HG03565 (cell line): ENCODE measurements at regions not wholly inside any gene's neighbourhood (a gene's known extent, or its start where the extent isn't known, plus 50 kb on each side); places are given as distances from the start of the nearest gene placed in this dataset.

Source experiments
- ATAC-seq: cut with Tn5 transposase; IDR thresholded peaks from one replicate; pipeline ENCODE4 v1.9.1; 2021; ENCODE audit warnings: mild to moderate bottlenecking, moderate library complexity; ENCODE audit not compliant: unreplicated experiment

DNA sequence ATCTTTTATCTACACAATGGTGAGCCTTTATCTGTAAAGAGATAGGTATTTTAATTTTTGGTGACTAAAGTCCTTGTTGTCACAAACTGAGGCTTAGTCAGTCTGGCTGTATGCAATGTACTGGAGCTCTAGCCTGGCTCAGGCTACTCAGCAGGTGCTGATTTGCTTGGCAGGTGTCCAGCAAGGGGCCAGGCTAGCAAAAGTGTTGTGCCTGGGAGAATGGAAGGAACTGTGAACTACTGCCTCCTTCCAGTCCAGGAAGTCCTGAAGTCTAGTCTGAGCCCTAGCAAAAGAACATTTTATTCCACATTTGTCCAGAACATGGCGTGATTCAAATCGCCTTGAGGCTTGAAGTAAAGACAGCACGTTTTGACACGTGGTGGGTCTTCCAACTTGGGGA, 260.5 kb downstream of the CCDC85A start:
- ATAC-seq, result no peak

DNA sequence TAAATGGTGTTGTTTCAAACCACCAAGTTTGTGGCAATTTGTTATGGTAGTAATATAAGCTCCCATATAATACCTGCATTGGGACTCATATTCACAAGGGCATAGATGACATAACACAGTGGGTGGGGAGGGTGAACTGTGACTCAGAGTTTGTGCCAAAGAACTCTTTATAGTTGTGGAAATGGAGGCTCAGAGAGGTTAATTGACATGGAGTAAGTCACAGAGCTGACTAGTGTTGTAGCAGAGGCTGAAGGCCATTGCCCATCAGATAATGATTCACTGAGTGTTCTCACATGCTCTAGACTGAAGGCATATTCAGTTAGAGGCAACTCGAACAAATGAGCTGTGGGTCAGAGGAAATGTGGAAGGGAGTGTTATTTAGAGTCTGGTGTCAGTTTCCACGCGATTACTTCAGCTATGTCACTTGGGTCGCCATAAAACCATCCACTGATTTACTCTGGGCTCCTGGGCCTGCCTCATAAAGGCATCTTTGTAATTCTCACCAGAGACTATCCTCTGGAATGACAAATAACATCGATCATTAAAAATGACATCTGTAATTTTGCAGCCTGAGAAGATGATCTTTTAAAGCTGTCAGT, 264.7 kb downstream of the CCDC85A start:
- ATAC-seq, result no peak

GRCh38 chr2:56449002-56449431, 265.2 kb downstream of the CCDC85A start:
- ATAC-seq, result no peak

GRCh38 chr2:56449449-56449860, 265.7 kb downstream of the CCDC85A start:
- no peak for ATAC-seq

GRCh38 chr2:56450047-56450446, 266.3 kb downstream of the CCDC85A start:
- ATAC-seq, result no peak

- ATAC-seq, result no peak
These were observed 267.0 kb downstream of the CCDC85A start for GRCh38 chr2:56450772-56451171.

DNA sequence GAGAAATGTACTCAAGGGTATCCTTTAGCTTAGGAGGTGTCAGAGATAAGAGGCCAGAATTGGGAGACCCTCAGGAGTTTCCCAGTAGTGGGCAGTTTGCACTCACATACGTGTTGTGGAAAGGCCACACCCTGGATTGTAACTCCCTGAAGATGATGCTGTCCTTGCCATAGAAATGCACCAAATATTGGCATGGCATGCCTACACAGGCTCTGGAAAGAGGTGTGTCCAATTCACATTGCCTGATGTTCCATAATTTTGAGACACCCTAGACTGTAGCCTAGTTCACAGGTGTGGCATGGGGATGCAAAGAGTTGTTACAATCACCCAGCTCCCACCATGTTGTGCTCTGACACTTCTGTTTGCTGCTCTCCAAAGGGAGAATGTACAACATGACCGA, 271.9 kb downstream of the CCDC85A start:
- ATAC-seq, result no peak

GRCh38 chr2:56456791-56457190, 273.0 kb downstream of the CCDC85A start:
- no peak for ATAC-seq

DNA sequence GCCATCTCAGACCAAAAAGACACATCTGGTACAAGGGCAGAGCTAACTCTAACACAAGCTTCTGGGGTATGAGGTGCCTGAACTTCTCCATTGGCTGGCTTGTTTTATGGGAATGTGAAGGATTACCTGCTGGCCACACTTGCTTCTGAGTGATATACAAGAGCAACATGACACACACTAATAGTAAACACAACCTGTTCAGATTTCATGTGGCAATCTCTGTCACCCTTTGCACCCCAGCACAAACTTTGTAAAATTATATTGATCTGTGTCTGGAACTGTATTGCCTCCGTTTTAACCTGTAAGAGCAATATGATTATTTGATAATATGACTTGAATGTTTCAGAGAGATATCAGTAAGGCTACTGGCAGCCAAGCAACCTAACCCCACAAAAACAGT, 276.7 kb downstream of the CCDC85A start:
- ATAC-seq, result no peak

DNA sequence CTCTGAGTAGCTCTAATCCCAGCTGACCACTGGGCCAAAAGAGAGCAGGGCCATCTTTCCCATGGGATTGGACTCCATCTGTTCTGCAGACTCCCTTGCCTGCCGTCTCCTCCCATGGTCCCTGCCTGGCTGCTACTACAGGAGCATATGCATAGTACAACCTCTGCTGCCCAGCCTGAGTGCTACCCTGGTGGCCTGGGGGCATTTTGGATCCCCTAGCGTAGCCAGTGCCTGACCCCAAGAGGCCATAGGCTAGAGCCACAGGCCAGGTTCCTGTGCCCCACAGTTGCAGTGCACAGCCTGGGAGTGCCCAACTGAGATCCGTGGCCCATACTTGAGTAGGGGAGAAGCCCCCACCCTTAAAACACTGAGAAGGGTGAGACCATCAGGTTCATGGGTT, 280.3 kb downstream of the CCDC85A start:
- no peak for ATAC-seq

DNA sequence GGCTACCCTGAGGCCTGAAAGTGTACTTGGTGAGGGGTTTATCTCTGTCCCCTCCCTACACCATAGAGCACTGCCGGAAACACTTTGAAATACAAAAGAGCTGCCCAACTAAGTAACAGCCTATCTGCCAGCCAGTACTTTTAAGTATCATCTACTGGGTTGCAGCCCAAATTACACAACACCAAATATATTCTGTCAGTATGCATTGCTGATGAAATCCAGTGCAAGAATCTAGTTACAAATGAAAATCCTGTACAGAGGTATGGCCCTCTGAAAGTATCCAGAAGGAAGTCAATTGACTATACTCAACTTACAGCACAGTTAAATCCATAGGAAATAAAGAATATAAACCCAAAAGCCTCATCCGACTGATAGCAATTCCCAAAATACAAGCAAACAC, 280.8 kb downstream of the CCDC85A start:
- ATAC-seq, result no peak

- ATAC-seq, result no peak
These were observed 281.7 kb downstream of the CCDC85A start for GRCh38 chr2:56465491-56465890.

DNA sequence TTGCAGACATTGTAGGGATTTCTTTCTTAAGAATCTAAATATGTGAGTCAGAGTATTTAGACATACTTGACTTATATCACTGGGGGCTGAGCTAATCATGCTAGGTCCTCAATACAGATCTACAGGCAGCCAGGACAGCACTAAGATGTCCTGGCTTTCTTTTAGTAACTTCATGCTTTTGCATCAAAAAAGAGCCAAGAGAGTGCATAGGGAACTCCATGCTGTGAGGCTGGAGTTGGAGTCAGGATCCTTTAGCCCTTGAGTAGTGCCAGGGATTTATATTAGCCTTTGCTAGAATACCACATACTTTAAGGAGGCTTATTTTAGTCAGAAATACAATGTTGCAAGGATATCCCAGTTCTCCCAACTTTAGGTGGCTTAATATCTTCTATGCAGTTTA, 289.7 kb downstream of the CCDC85A start:
- ATAC-seq, result no peak

- no peak for ATAC-seq
These were observed 290.8 kb downstream of the CCDC85A start for GRCh38 chr2:56474412-56475158.

DNA sequence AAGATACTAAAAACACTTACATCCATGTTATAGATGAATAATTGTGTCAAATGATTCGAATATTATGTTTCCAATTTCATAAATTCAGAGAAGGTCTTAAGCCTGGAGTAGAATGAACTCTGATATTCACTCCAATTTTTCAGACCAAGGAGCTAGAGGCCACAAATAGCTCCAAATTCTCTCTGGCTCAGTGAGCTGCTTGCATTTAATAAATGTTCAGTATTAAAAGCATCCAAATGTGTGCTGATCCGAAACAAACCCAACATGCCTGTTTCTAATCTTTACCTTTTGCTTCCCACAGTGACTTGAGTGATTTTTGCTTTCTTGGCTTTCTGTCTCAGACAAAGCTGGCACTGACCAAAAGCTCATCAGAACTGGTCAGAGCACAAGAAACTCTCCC, 291.4 kb downstream of the CCDC85A start:
- no peak for ATAC-seq

- no peak for ATAC-seq
These were observed 292.8 kb downstream of the CCDC85A start for GRCh38 chr2:56476509-56477071.

DNA sequence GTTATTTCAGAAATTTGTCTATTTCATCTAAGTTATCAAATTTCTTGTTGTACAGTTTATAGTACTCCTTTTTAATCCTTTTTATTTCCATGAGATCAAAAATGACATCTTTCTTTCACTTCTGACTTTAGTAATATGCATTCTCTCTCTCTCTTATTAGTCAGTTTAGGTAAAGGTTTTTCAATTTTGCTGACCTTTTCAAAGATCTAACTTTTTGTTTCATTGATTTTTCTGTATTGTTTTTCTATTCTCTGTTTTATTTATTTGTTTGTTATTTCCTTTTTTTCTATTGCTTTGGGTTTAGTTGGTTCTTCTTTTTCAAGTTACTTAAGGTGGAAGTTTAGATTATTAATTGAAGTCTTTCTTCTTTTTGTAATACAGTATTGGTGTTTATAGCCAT, 294.2 kb downstream of the CCDC85A start:
- no peak for ATAC-seq

GRCh38 chr2:56483081-56483480, 299.3 kb downstream of the CCDC85A start:
- ATAC-seq, result no peak

DNA sequence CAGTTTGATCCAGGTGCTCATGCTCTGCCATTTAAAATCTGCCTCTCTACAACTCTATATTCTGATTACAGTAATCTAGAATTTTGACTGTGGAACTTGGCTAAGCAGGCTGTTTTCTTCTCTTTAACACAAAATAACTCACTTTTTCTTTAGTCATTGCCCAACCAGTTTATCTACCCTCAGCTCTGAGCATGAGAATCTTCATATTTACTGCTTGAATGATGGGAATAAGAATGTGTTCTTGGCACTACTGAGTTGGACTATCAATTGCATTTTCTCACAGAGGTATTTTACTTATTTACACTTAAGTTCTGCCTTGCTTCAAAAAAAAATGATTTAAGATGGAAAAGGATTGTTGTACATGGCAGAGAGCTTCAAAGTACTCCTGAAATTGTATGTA, 301.1 kb downstream of the CCDC85A start:
- ATAC-seq, result no peak

- no peak for ATAC-seq
These were observed 316.5 kb downstream of the CCDC85A start for GRCh38 chr2:56500317-56500716.

GRCh38 chr2:56502616-56503015, 318.8 kb downstream of the CCDC85A start:
- ATAC-seq, result no peak

- no peak for ATAC-seq
These were observed 322.1 kb downstream of the CCDC85A start for GRCh38 chr2:56505885-56506284.
